ENCODE measurements at regions not wholly inside any gene's neighbourhood (a gene's known extent, or its start where the extent isn't known, plus 50 kb on each side); places are given as distances from the start of the nearest gene placed in this dataset.
A peak's percentile ranks its signal among the peaks of the same experiment; 100 is the strongest.

DNA sequence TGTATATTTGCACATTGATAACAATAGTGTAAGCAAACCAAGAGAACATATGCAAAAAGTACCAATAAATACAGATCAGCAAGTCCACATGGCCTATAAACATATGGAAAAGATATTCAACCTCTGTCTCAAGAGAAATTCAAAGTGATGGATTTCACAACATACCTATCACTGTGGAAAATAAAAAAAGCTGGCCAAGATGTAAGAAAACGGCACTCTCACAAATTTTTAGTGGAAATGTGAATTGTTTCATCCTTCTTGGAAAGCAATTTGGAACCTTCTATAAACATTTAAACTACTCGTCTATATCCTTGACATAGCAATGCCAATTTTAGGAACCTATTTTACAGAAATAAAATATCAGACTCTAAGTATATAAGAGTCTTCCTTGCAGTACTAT lies 559.8 kb downstream of the QKI start:
- H4K8ac ChIP-seq (ENCODE audit: low read length), result no peak overlapping the region
- H2BK15ac ChIP-seq (ENCODE audit: low read depth, poor library complexity, severe bottlenecking), result no peak overlapping the region
- no peak overlapping the region for H2AK5ac ChIP-seq (ENCODE audit: low read length, severe bottlenecking)
- H3K4me1 ChIP-seq (ENCODE audit: control insufficient read depth, insufficient read depth, low read depth, low read length), result no peaks in the 10 kb centered on the region
- H3K9ac ChIP-seq (ENCODE audit: low read length), result no peak overlapping the region
- H2BK120ac ChIP-seq (ENCODE audit: low read depth, low read length), result no peak overlapping the region
- H3K23ac ChIP-seq (ENCODE audit: low read length in 2 of 2), result no peak overlapping the region
- H3K18ac ChIP-seq (ENCODE audit: low read depth in 1 of 2, low read length in 2 of 2), result no peak overlapping the region
- H2BK12ac ChIP-seq (ENCODE audit: low read length in 2 of 2), result no peak overlapping the region
- no peaks in the 10 kb centered on the region for H3K27me3 ChIP-seq (ENCODE audit: control insufficient read depth in 1 of 2, insufficient read depth in 1 of 2, low read length in 2 of 2)
- no peak overlapping the region for H2BK5ac ChIP-seq (ENCODE audit: low read depth, low read length, poor library complexity, severe bottlenecking)
- H3K14ac ChIP-seq (ENCODE audit: low read length in 2 of 2), result no peak overlapping the region
- DNase-seq, result no peak
- no peak overlapping the region for H3K4me2 ChIP-seq (ENCODE audit: low read length, poor library complexity, severe bottlenecking)
- WGBS, result no CpG with 5 or more reads among the region's 2 CpGs
- no peak overlapping the region for H3K4me3 ChIP-seq (ENCODE audit: insufficient read depth in 1 of 2, low read depth in 1 of 2, low read length in 2 of 2)
- no peak overlapping the region for H3K27ac ChIP-seq (ENCODE audit: low read length, poor library complexity, severe bottlenecking)
- no peaks in the 10 kb centered on the region for H3K79me1 ChIP-seq (replicated peaks; ENCODE audit: low read length, poor library complexity, severe bottlenecking)
- no peak overlapping the region for H3K4ac ChIP-seq (ENCODE audit: low read depth in 1 of 2, low read length in 2 of 2)
- no peak overlapping the region for H4K91ac ChIP-seq (ENCODE audit: low read length)
- H2AFZ ChIP-seq (ENCODE audit: low read depth, low read length), result no peak overlapping the region
- H3K36me3 ChIP-seq (ENCODE audit: control insufficient read depth in 1 of 2, insufficient read depth in 2 of 2, low read depth in 1 of 2, low read length in 2 of 2), result peaks cover 0 to 4% of the 10 kb centered on the region in 2 experiments
- no peaks in the 10 kb centered on the region for H3K9me3 ChIP-seq (ENCODE audit: control insufficient read depth, low read length)

DNA sequence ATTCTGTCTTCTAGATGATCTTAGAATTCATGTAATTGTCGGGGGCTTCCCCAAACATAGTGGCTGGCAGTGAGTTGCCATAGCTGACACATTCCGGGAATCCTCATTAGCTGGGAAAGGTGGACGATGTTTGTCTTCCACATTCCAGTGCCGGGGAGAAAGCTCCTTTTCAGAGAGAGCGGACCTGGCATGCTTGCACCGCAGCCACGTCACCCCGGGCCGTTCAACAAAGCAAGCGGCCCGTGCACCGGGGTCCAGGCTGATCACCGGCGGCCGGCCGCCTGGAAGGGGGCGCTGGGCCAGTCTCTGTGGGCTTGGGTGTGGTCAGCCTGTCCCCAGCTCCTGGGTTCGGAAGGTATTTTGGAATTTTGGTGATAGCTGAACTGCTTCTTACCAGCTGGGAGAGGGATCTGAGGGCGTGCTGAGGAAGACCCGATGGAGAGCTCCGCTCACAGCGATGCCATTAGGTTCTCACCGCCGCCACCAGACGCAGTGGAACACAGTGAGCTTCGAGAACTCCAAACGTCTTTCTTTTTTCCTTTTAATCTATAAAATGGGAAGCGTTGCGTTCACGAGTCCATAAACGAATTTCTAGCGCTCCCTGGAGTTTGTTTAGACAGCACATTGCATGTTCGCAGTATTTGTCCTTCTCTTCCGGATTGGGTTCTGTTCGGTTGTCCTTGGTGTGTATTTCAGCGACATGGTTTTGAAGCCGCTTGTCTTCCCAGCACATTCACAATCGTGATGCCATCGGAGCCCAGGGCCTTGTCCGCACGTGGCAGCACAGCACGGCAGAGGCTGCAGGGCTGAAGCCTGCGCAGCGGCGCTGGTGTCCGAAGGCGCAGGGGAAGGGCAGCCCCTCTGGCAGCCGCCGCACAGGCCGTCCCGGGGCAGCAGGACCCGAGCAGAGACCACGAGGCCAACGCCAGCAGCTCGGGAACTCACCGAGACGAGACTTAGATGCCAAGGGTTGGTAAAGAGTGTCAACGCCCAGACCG lies 557.6 kb downstream of the QKI start:
- Histone ChIP-seq H3K14ac (ENCODE audit: low read length in 2 of 2) (no peak overlapping the region), H4K8ac (ENCODE audit: low read length) (no peak overlapping the region), H3K4me2 (ENCODE audit: low read length, poor library complexity, severe bottlenecking) (no peak overlapping the region), H3K27me3 (ENCODE audit: control insufficient read depth in 1 of 2, insufficient read depth in 1 of 2, low read length in 2 of 2) (no peaks in the 10 kb centered on the region), H2AFZ (ENCODE audit: low read depth, low read length) (no peak overlapping the region), H3K4me3 (ENCODE audit: insufficient read depth in 1 of 2, low read depth in 1 of 2, low read length in 2 of 2) (no peak overlapping the region), H3K9ac (ENCODE audit: low read length) (no peak overlapping the region), H3K4ac (ENCODE audit: low read depth in 1 of 2, low read length in 2 of 2) (no peak overlapping the region), H3K79me1 (replicated peaks; ENCODE audit: low read length, poor library complexity, severe bottlenecking) (no peaks in the 10 kb centered on the region), H2BK5ac (ENCODE audit: low read depth, low read length, poor library complexity, severe bottlenecking) (no peak overlapping the region), H3K9me3 (ENCODE audit: control insufficient read depth, low read length) (no peaks in the 10 kb centered on the region), H2AK5ac (ENCODE audit: low read length, severe bottlenecking) (no peak overlapping the region), H2BK120ac (ENCODE audit: low read depth, low read length) (no peak overlapping the region), H4K91ac (ENCODE audit: low read length) (peak overlapping the region; percentile 68), H2BK12ac (ENCODE audit: low read length in 2 of 2) (no peak overlapping the region), H3K36me3 (ENCODE audit: control insufficient read depth in 1 of 2, insufficient read depth in 2 of 2, low read depth in 1 of 2, low read length in 2 of 2) (peaks cover 0 to 4% of the 10 kb centered on the region in 2 experiments), H3K27ac (ENCODE audit: low read length, poor library complexity, severe bottlenecking) (no peak overlapping the region), H3K18ac (ENCODE audit: low read depth in 1 of 2, low read length in 2 of 2) (no peak overlapping the region), H3K23ac (ENCODE audit: low read length in 2 of 2) (no peak overlapping the region), H2BK15ac (ENCODE audit: low read depth, poor library complexity, severe bottlenecking) (peak overlapping the region; percentile 48), H3K4me1 (ENCODE audit: control insufficient read depth, insufficient read depth, low read depth, low read length) (no peaks in the 10 kb centered on the region)
- no peak for DNase-seq
- 94% methylated on average over 55 of the region's 59 CpGs for WGBS

DNA sequence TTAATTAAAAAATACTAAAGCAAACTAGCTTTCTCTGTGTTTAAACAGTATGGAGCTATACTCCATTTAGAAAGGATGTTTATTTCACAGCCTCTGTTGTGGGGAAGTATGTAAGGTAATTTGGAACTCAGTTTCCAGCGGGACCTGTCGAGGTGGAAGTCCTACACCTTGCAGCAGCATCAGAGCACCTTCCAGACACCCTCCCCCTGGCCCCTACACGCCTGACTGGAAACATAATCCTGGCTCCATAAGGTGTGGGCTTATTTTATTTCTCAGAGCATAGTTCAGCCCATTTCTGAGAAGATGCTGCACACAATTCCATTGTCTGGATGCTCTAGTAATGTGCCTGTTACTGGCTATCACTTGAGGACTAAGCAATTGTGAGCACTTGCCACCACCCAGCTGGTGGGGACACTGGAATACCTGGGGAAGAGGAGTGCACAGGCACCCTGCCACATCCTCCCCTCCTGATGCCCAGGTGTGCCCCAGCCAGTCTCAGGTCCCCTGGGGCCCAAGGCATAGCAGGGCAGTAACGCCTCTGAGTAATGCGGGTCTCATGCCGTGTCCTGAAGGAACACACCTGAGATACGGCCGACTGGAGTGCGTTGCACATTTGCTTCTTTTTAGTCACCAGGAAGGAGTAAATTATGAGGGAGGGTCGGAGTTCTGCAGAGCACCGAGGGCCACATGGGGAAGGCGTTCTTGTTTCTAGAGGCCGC lies 556.5 kb downstream of the QKI start:
- Histone ChIP-seq H2BK5ac (ENCODE audit: low read depth, low read length, poor library complexity, severe bottlenecking) (no peak overlapping the region), H3K4ac (ENCODE audit: low read depth in 1 of 2, low read length in 2 of 2) (no peak overlapping the region), H3K14ac (ENCODE audit: low read length in 2 of 2) (no peak overlapping the region), H2BK15ac (ENCODE audit: low read depth, poor library complexity, severe bottlenecking) (no peak overlapping the region), H3K4me2 (ENCODE audit: low read length, poor library complexity, severe bottlenecking) (no peak overlapping the region), H4K8ac (ENCODE audit: low read length) (no peak overlapping the region), H3K23ac (ENCODE audit: low read length in 2 of 2) (no peak overlapping the region), H2BK12ac (ENCODE audit: low read length in 2 of 2) (no peak overlapping the region), H4K91ac (ENCODE audit: low read length) (no peak overlapping the region), H3K4me3 (ENCODE audit: insufficient read depth in 1 of 2, low read depth in 1 of 2, low read length in 2 of 2) (no peak overlapping the region), H3K27ac (ENCODE audit: low read length, poor library complexity, severe bottlenecking) (no peak overlapping the region), H3K9me3 (ENCODE audit: control insufficient read depth, low read length) (no peaks in the 10 kb centered on the region), H3K79me1 (replicated peaks; ENCODE audit: low read length, poor library complexity, severe bottlenecking) (no peaks in the 10 kb centered on the region), H2AK5ac (ENCODE audit: low read length, severe bottlenecking) (no peak overlapping the region), H3K18ac (ENCODE audit: low read depth in 1 of 2, low read length in 2 of 2) (no peak overlapping the region), H2AFZ (ENCODE audit: low read depth, low read length) (no peak overlapping the region), H3K27me3 (ENCODE audit: control insufficient read depth in 1 of 2, insufficient read depth in 1 of 2, low read length in 2 of 2) (no peaks in the 10 kb centered on the region), H3K4me1 (ENCODE audit: control insufficient read depth, insufficient read depth, low read depth, low read length) (no peaks in the 10 kb centered on the region), H2BK120ac (ENCODE audit: low read depth, low read length) (no peak overlapping the region), H3K36me3 (ENCODE audit: control insufficient read depth in 1 of 2, insufficient read depth in 2 of 2, low read depth in 1 of 2, low read length in 2 of 2) (peaks cover 0 to 4% of the 10 kb centered on the region in 2 experiments), H3K9ac (ENCODE audit: low read length) (no peak overlapping the region)
- WGBS, result 94% methylated on average over 13 of the region's 13 CpGs
- no peak for DNase-seq
